H1 (cell line): ENCODE measurements at regions not wholly inside any gene's neighbourhood (a gene's known extent, or its start where the extent isn't known, plus 50 kb on each side); places are given as distances from the start of the nearest gene placed in this dataset.

ENCODE experiments used
- CTCF ChIA-PET: fragments of 300-600 bp; sonication (Branson Sonifier 250); formaldehyde crosslinking; loops from one replicate; lab custom pipeline; 2021; ENCODE audit not compliant: partially characterized antibody; lab: Charles Lee
- POLR2A ChIA-PET: fragments of 300-600 bp; sonication (Branson Sonifier 250); formaldehyde crosslinking; loops from one replicate; lab custom pipeline; 2021; ENCODE audit warnings: inconsistent platforms; ENCODE audit not compliant: partially characterized antibody; lab: Charles Lee
- DNase-seq, 2 experiments: peaks; one replicate each; pipeline versions ENCODE4 v3.0.0 to v3.0.0-alpha.2; 2010 to 2022; ENCODE audit warnings: low spot score in 2 of 2, low read depth in 1 of 2, mixed read lengths in 1 of 2
- FAIRE-seq: peaks from 2 replicates; lab custom pipeline; 2011; peaks lifted over from hg19 to GRCh38; lab: Jason Lieb, UNC
- H2AFZ ChIP-seq: 2 replicates; pipeline ENCODE4 v1.8.1; 2012; ENCODE audit warnings: low read length, inconsistent platforms
- H2AK5ac ChIP-seq: 2 replicates; pipeline ENCODE4 v1.6.1; 2013; ENCODE audit warnings: low read depth, low read length
- H2BK120ac ChIP-seq: replicated peaks from 2 replicates; pipeline ENCODE3; 2013; ENCODE audit warnings: low read depth, low read length, inconsistent platforms
- H2BK12ac ChIP-seq: 2 replicates; pipeline ENCODE4 v1.6.1; 2013; ENCODE audit warnings: low read depth, low read length
- H2BK15ac ChIP-seq: 2 replicates; pipeline ENCODE4 v1.6.1; 2013; ENCODE audit warnings: low read length
- H2BK20ac ChIP-seq: 2 replicates; pipeline ENCODE4 v1.6.1; 2013; ENCODE audit warnings: low read length
- H2BK5ac ChIP-seq: 2 replicates; pipeline ENCODE4 v1.6.1; 2013; ENCODE audit warnings: low read depth, low read length
- H3K14ac ChIP-seq: 2 replicates; pipeline ENCODE4 v1.6.1; 2013; ENCODE audit warnings: inconsistent platforms; ENCODE audit not compliant: insufficient read length
- H3K18ac ChIP-seq: 2 replicates; pipeline ENCODE4 v1.6.1; 2013; ENCODE audit warnings: low read length; ENCODE audit errors: extremely low read depth
- H3K23ac ChIP-seq: 2 replicates; pipeline ENCODE4 v1.6.1; 2013; ENCODE audit warnings: inconsistent platforms; ENCODE audit not compliant: insufficient read length
- H3K23me2 ChIP-seq: 2 replicates; pipeline ENCODE4 v1.6.1; 2013; ENCODE audit warnings: low read depth, low read length
- H3K27ac ChIP-seq: 2 replicates; pipeline ENCODE4 v1.6.1; 2011; ENCODE audit warnings: low read depth, low read length, inconsistent platforms
- H3K27me3 ChIP-seq, 4 experiments: replicated peaks in 1 of 4; 1 replicate in 1 of 4; 2 replicates in 3 of 4; pipeline versions ENCODE4 v1.6.1 to v1.8.1; 2011 to 2013; ENCODE audit warnings: low read length in 3 of 4, mild to moderate bottlenecking in 3 of 4, inconsistent platforms in 2 of 4, mixed read lengths in 2 of 4, moderate library complexity in 1 of 4; ENCODE audit not compliant: control insufficient read depth in 3 of 4, insufficient read depth in 3 of 4; ENCODE audit errors: extremely low read depth in 1 of 4
- H3K36me3 ChIP-seq, 4 experiments: 2 replicates each; pipeline versions ENCODE4 v1.6.1 to v1.8.1; 2011 to 2013; ENCODE audit warnings: mild to moderate bottlenecking in 4 of 4, low read length in 3 of 4, moderate library complexity in 2 of 4, control low read depth in 1 of 4, inconsistent platforms in 1 of 4; ENCODE audit not compliant: insufficient read depth in 4 of 4, control insufficient read depth in 2 of 4
- H3K4ac ChIP-seq: replicated peaks from 2 replicates; pipeline ENCODE3; 2013; ENCODE audit warnings: low read length, low read depth, mixed read lengths, inconsistent platforms; ENCODE audit not compliant: insufficient read length
- H3K4me1 ChIP-seq, 4 experiments: replicated peaks in 1 of 4; 1 replicate in 1 of 4; 2 replicates in 3 of 4; pipeline versions ENCODE4 v1.6.1 to v1.8.1; 2011 to 2013; ENCODE audit warnings: low read length in 3 of 4, inconsistent platforms in 2 of 4, mixed read lengths in 1 of 4; ENCODE audit not compliant: insufficient read depth in 4 of 4, control insufficient read depth in 3 of 4
- H3K4me2 ChIP-seq, 2 experiments: 2 replicates each; pipeline versions ENCODE4 v1.6.1 to v1.8.1; 2011 to 2013; ENCODE audit warnings: low read depth in 2 of 2, low read length in 2 of 2, control low read depth in 1 of 2, inconsistent platforms in 1 of 2, mild to moderate bottlenecking in 1 of 2; ENCODE audit not compliant: insufficient read depth in 1 of 2
- H3K4me3 ChIP-seq, 4 experiments: fragments of 200-600, 300-600 bp in 1 of 4; sonication (generic), shearing (Covaris generic), sonication (Bioruptor Twin) in 1 of 4; 2 replicates each; pipeline versions ENCODE4 v1.5.1 to v1.8.1; 2011 to 2016; ENCODE audit warnings: low read length in 4 of 4, low read depth in 3 of 4, control low read depth in 2 of 4, inconsistent platforms in 2 of 4, mild to moderate bottlenecking in 2 of 4, mixed read lengths in 1 of 4, moderate library complexity in 1 of 4; ENCODE audit not compliant: insufficient read depth in 2 of 4; ENCODE audit errors: extremely low read depth in 1 of 4
- H3K56ac ChIP-seq: replicated peaks from 2 replicates; pipeline ENCODE3; 2013; ENCODE audit warnings: low read depth, mild to moderate bottlenecking, mixed read lengths, low read length, inconsistent platforms; ENCODE audit not compliant: insufficient read length
- H3K79me1 ChIP-seq: 2 replicates; pipeline ENCODE4 v1.6.1; 2013; ENCODE audit warnings: low read depth, low read length, control low read depth
- H3K79me2 ChIP-seq, 2 experiments: 2 replicates each; pipeline versions ENCODE4 v1.6.1 to v1.8.1; 2012 to 2013; ENCODE audit warnings: low read length in 2 of 2, mild to moderate bottlenecking in 2 of 2, inconsistent platforms in 1 of 2; ENCODE audit not compliant: insufficient read depth in 2 of 2, control insufficient read depth in 1 of 2
- H3K9ac ChIP-seq, 4 experiments: replicated peaks in 1 of 4; 1 replicate in 1 of 4; 2 replicates in 3 of 4; pipeline versions ENCODE4 v1.6.1 to v1.8.1; 2011 to 2013; ENCODE audit warnings: low read depth in 3 of 4, low read length in 3 of 4, control low read depth in 2 of 4, mild to moderate bottlenecking in 2 of 4, moderate library complexity in 2 of 4, inconsistent platforms in 1 of 4; ENCODE audit errors: extremely low read depth in 1 of 4
- H3K9me3 ChIP-seq, 2 experiments: 2 replicates each; pipeline versions ENCODE4 v1.6.1 to v1.8.1; 2012 to 2013; ENCODE audit warnings: mild to moderate bottlenecking in 2 of 2, moderate library complexity in 2 of 2, control low read depth in 1 of 2, inconsistent platforms in 1 of 2, low read depth in 1 of 2, low read length in 1 of 2, mixed read lengths in 1 of 2; ENCODE audit not compliant: insufficient read depth in 2 of 2
- H4K20me1 ChIP-seq, 2 experiments: replicated peaks in 1 of 2; 2 replicates each; pipeline versions ENCODE3 to v1.8.1; 2011 to 2013; ENCODE audit warnings: inconsistent platforms in 2 of 2, low read length in 2 of 2, mild to moderate bottlenecking in 1 of 2; ENCODE audit not compliant: insufficient read depth in 2 of 2, control insufficient read depth in 1 of 2
- H4K5ac ChIP-seq: 2 replicates; pipeline ENCODE4 v1.6.1; 2013; ENCODE audit warnings: low read length, low read depth, mixed read lengths, inconsistent platforms; ENCODE audit not compliant: insufficient read length
- H4K8ac ChIP-seq: 2 replicates; pipeline ENCODE4 v1.8.0; 2013; ENCODE audit warnings: mild to moderate bottlenecking, moderate library complexity, low read length, inconsistent platforms; ENCODE audit not compliant: insufficient read depth; ENCODE audit errors: extremely low read depth
- H4K91ac ChIP-seq: replicated peaks from 2 replicates; pipeline ENCODE3; 2013; ENCODE audit warnings: low read length, mixed read lengths, inconsistent platforms; ENCODE audit not compliant: insufficient read length
- CBX5 ChIP-seq: fragments of 300-800, 300-1000 bp; sonication (generic); IDR thresholded peaks from 2 replicates; pipeline ENCODE4 v1.7.1; 2016; ENCODE audit warnings: antibody characterized with exemption, low read length, low read depth
- SP1 ChIP-seq: IDR thresholded peaks from 2 replicates; pipeline ENCODE4 v1.6.1; 2011; ENCODE audit warnings: low read depth, low read length
- SP2 ChIP-seq: IDR thresholded peaks from 2 replicates; pipeline ENCODE4 v1.6.1; 2012; ENCODE audit warnings: mild to moderate bottlenecking, low read length, inconsistent platforms
- SP4 ChIP-seq: IDR thresholded peaks from 2 replicates; pipeline ENCODE4 v1.6.1; 2012; ENCODE audit warnings: low read length, inconsistent platforms
- WGBS, 2 experiments: shearing (Covaris generic) in 1 of 2; methylation state at CpG; one replicate each; pipeline versions ENCODE4 v1.1.6 to v1.1.7; 2013 to 2015; ENCODE audit warnings: low lambda C conversion rate in 2 of 2, mixed read lengths in 2 of 2, inconsistent platforms in 1 of 2, low coverage in 1 of 2, missing lambda C conversion rate in 1 of 2; ENCODE audit not compliant: insufficient replicate concordance in 2 of 2, insufficient coverage in 1 of 2, insufficient read length in 1 of 2; ENCODE audit errors: extremely low coverage in 1 of 2, missing lambda C conversion rate in 1 of 2; 5-methylcytosine and 5-hydroxymethylcytosine counted together

- no peak overlapping the region for H3K27ac ChIP-seq
- no peak overlapping the region; the same call in 1 of the 2 replicates for H2BK12ac ChIP-seq
- no peaks in the 10 kb centered on the region for H3K9me3 ChIP-seq
- H2AFZ ChIP-seq: no peak overlapping the region
- H3K14ac ChIP-seq: no peak overlapping the region
- CTCF ChIA-PET: interaction anchor here (0.9 to 3.5 kb wide), 11 partner anchors 9 to 172 kb away, joined by 3 to 20 read pairs (median 5); no protein-coding TSS in a partner anchor
- H4K8ac ChIP-seq: no peak overlapping the region
- H2BK15ac ChIP-seq: no peak overlapping the region
- H4K5ac ChIP-seq: no peak overlapping the region
- no peak overlapping the region for H3K9ac ChIP-seq
- H2BK5ac ChIP-seq: no peak overlapping the region
- no peak overlapping the region; the same call in 1 of the 2 replicates for H2AK5ac ChIP-seq
- H2BK120ac ChIP-seq: no peak overlapping the region
- no peaks in the 10 kb centered on the region for H4K20me1 ChIP-seq
- H3K79me2 ChIP-seq: no peaks in the 10 kb centered on the region
- no peak overlapping the region for H3K18ac ChIP-seq
- H3K27me3 ChIP-seq: no peaks in the 10 kb centered on the region
- H4K91ac ChIP-seq: no peak overlapping the region
- no peak overlapping the region for H3K23ac ChIP-seq
- POLR2A ChIA-PET: interaction anchor here (0.9 to 2.0 kb wide), 4 partner anchors 10 to 19 kb away, joined by 3 to 5 read pairs (median 3); no protein-coding TSS in a partner anchor
- no peaks in the 10 kb centered on the region for H3K79me1 ChIP-seq
- no peak overlapping the region for H3K4me3 ChIP-seq
- H3K23me2 ChIP-seq: no peaks in the 10 kb centered on the region; the same call in 1 of the 2 replicates
- DNase-seq (no peak), FAIRE-seq (no peak)
- H2BK20ac ChIP-seq: no peak overlapping the region
- H3K4me2 ChIP-seq: no peak overlapping the region
- H3K4ac ChIP-seq: no peak overlapping the region
- WGBS, 2 experiments: 92% methylated on average over 8 of the region's 8 CpGs; no CpG with 5 or more reads in 1 of the 2 experiments
- no peaks in the 10 kb centered on the region for H3K36me3 ChIP-seq
- no peak for TF ChIP-seq CBX5
- TF ChIP-seq SP2: no peak
- no peak for TF ChIP-seq SP4
- TF ChIP-seq SP1: no peak
- H3K4me1 ChIP-seq: peaks cover 2 to 21% (median 5%) of the 10 kb centered on the region in 4 experiments
- no peak overlapping the region for H3K56ac ChIP-seq
These were observed 160.6 kb downstream of the VEGFA start for GRCh38 chr6:43930440-43931154.
